NCI-H748 (cell line): ENCODE measurements at regions not wholly inside any gene's neighbourhood (a gene's known extent, or its start where the extent isn't known, plus 50 kb on each side); places are given as distances from the start of the nearest gene placed in this dataset.
A peak's percentile ranks its signal among the peaks of the same experiment; 100 is the strongest.

ENCODE experiments used
- DNase-seq: peaks from one replicate; lab custom pipeline; 2025; ENCODE audit not compliant: unreplicated experiment; lab: John Stamatoyannopoulos, UW

DNA sequence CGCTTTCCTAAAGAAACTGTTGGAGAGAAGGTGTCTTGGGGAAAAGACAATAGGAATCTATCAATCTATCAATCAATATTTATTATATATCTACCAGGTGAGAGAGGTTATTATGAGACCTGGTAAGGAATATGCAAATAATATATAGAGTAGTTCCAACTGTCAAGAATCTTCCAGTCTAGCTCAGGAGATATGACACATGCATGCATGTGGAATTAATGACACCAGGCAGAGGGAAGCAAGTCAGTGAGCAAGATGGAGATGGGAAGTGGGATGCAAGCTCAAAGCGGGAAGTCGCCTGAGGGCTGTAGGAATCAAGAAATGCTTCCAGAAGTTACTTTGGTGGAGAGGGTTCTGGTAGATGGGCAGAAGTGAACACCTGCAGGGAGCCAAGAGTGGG lies 187.4 kb upstream of the NRP1 start:
- DNase-seq = no peak

DNA sequence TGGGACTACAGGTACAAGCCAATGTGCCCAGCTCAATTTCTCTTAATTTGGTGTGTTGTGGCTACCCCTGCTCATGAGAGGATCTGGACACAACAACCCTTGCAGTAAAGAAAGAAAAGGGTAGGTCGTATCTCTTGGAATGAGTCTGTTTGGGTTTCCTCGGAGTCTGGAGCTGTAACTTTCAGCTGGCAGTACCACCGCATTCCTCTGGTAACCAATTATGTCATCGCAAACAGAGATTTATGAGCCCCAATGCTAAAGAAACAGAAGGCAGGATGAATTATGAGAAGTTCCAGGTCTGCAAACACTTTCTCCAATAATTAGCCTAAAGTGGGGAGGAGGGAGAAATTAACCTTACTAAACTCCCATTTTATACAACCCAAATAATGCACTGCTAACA lies 186.6 kb upstream of the NRP1 start:
- DNase-seq = no peak

DNA sequence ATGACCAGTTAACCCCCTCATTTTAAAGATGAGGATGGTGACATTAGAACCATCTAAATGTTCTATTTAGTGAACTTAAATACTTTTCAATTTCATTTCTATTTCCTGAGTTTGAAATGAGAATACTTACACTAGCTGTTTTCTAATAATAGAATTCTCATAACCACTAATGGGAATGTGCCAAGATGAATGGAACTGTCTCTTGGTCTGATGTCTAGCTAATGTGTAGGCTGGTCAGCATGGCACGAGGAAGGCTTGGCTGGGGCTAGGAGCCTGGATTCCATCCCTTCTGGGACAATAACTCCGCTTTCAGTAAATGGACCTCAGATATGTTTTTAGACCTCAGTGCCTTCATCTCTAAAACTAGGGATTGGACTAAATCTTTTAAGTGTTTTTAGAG lies 185.8 kb upstream of the NRP1 start:
- no peak for DNase-seq

DNA sequence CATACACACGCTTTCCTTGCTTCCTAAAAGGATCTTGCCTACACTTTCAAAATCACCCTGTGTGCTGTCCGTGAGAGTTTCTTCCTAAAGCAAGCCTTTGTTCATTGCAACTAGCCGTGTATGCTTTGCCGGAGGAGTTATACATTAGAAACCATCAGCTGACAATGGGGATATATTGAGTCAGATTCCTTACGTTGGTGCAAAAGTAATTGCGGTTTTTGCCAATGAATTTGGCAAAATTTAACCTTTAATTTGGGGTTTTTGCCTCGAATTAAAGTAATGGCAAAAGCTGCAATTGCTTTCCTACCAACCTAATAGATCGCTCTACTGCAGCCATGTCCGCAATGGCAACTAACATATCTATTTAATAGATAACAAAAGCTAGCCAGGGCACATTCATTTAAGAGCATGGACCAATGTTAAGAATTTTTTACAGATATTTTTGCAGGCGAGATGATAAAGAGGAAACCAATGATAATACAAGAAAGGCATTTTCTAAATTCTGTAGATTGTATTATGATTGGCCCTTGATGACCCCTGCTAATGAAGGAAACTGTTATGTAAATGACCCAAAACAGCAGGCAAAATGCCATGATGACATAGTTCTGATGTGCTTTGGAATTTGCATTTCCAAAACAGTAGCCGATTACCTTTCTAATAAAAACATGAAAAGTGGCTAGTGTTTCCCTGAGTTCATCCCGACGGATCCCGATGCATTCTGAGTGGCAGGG lies 184.8 kb upstream of the NRP1 start:
- DNase-seq = no peak

DNA sequence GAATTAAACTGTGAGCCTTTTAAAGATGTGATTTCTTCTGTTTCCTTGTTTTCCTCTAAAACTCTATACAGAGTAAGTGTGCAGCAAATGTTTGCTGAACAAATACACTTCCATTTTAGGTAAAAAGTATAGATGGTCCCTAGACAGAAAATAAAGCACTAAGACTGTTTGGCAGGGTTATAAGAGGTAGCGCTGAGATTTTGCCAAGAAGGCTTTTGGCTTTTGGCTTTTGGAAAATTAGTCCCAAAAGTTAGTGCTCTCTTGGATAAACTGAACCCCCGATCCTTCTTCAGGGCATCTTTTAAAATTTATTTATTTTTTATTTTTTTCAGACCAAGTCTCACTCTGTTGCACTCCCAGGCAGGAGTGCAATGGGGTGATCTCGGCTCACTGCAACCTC lies 175.7 kb upstream of the NRP1 start:
- no peak for DNase-seq

DNA sequence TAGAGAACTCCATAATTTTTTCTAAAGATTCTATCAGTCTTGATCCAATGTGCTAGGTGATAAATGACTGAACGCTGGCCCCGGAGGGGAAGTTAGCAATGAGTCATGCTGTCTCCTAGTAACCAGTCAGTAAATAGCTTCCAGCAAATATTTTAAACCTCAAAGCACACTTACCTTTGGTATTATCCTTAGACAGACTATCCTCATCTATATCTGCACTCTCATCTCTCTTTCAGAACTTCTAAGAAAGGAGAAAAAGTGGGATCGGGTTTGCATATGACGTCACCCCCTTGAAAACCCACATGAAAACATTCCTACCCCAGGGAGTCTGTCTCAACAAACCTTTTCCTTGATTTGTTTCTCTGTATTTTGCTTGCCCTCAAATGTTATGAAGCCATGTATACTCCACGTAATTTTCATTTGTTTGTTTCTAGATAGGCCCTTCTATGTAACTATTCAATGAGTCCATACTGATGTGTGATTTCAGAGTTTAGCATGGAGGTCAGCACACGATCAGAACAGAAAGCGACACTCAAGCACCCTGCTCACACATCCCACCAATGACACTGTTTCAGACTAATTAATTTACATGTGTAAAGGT lies 174.9 kb upstream of the NRP1 start:
- peak; percentile 82 for DNase-seq

DNA sequence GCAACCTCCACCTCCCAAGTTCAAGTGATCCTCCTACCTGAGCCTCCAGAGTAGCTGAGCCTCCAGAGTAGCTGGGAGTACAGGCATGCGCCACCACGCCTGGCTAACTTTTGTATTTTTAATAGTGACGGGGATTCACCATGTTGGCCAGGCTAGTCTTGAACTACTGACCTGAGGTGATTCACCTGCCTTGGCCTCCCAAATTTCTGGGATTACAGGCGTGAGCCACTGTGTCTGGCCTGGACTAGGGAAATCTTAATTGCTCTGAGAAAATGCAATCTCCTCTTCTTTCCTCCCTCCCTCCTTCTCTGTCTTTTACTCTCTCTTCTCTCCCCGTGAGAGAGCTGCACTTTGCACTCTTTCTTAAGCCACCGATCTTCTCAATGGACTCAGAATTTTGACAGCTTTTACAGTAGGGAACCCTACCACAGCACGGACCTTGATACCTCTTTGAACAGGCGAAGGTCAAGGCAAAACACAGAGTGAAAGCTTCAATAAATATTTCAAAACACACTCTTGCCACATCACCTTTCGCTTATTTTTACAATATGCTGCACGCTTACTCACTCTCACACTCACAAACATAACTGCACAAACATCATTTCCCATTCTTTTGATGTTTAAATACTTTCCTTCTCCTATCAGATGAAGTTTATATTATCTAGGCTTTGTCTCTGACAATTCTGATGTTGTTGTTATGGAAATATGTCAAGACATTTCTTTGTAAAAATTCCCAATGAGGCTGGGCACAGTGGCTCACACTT lies 173.4 kb upstream of the NRP1 start:
- DNase-seq = no peak

DNA sequence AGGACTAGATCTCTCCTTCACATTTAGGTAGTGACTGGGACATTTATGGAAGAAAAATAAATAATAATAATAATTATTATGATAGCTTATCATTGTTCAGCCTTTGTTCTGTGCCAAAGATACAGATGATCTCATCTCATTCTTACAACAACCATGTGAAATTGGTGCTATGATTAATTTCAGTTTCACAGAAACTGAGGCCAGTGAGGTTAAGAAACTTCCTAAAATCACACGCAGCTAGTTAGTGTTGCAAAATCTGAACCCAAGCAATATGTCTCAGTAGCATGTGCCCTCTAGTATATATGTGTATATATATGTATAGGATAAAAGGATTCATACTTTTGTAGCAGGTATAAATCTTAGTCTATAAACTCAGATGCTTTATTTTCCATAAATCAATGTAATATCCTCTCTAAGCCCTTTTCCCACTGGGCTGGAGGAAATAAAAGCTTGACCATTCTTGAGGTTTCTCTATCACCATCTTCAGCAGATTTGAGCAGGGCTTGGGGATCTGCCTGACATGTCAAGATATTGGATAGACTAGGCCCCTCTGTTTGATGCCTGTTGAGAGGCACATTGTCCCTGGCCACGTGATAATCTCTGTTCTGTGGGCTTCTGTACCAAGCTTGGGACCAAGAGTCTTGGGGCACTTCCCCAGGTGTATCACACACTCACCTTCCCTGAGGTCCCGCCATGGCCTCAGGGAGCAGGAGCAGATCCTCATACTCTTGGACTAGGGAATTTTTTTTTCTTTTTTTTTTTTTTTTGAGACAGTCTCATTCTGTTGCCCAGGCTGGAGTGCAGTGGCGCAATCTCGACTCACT lies 172.6 kb upstream of the NRP1 start:
- DNase-seq = no peak

DNA sequence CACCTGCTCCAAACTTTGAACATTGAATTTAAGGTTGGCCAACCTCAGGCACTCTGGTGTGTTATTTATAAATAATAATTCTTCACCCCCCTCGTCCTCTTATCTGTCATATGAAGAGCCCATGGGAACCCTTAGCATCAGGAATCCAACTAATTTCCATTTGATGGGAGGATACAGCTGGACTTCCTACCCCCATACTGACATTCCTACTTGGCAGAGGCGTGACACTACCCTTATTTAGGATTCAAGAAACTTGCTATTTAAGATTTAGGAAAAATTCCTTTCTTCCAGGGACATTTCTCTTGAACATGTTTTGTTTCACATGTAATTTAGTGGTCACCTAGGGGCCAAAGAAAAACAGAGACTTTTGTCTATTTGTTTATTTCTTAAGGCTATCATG lies 171.9 kb upstream of the NRP1 start:
- DNase-seq = no peak

DNA sequence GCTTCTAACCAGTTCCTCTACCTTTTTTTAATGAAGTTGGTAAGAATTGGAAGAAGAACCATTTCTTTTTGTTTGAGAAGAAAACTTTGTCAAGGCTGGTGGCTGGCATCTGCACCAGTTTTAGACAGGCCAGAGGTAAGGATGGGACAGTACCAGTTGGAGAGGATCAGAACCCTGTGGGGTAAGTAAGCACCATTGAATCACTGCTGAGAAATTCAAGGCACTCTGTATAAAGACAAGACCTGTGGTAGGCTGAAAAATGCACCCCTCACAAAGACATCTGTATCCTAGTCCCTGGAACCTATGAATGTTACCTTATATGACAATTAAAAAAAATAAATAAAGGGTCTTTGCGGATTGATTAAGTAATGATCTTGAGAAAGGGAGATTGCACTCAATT lies 166.7 kb upstream of the NRP1 start:
- no peak for DNase-seq

DNA sequence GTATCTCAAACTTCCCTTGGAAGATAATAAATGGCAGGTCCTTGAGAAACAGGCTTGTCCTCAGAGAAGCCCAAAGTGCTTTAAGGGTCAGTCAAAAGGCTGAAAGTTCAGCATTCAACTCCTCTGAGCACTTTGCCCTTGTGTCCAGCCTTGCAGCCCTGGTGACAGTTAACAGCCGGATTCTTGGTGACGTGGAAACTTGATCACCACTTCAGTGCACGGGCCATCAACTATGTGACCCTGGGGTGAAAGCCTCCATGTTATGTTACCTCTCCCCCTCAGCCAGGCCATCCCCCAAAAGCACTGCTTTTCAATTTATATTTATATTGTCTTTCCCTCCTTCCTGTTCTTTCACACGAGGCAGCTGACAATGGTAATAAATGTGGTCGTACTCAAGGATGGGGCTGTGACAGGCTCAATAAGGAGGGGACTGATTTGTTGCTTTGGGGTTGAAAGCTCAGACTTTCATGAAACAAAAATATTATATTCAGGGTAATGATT lies 164.0 kb upstream of the NRP1 start:
- no peak for DNase-seq

DNA sequence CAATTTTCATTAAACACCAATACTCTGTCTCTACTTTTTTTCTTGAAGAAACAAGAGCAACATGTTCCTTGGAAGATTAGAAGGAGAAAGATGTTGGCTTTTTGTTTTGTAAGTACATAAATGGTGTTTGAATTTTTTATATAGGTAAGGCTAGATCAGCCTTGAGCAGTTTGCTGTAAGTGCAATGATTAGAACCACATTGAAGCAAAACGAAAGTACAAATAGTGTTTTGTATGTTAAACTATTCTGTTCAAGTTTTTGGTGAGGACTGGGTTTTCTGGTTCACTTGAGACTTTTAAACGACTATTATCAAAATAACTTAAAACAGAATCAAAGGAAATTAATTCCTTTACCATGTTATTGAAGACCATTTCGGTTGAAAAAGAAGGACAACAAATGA lies 162.9 kb upstream of the NRP1 start:
- no peak for DNase-seq

DNA sequence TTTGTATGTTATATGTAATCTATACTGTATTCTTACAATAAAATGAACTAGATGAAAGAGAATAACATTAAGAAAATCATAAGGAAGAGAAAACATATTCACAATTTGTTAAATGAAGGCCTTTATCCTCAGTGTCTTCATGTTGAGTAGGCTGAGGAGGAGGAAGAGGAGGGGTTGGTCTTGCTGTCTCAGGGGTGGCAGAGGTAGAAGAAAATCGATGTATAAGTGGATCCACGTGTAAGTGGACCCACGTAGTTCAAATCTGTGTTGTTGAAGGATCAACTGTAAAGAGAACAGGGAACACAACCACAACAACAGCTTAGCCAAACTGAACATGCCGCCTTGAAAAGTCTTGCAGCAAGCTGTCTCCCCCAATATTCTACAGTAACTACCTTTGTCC lies 161.6 kb upstream of the NRP1 start:
- DNase-seq = no peak

DNA sequence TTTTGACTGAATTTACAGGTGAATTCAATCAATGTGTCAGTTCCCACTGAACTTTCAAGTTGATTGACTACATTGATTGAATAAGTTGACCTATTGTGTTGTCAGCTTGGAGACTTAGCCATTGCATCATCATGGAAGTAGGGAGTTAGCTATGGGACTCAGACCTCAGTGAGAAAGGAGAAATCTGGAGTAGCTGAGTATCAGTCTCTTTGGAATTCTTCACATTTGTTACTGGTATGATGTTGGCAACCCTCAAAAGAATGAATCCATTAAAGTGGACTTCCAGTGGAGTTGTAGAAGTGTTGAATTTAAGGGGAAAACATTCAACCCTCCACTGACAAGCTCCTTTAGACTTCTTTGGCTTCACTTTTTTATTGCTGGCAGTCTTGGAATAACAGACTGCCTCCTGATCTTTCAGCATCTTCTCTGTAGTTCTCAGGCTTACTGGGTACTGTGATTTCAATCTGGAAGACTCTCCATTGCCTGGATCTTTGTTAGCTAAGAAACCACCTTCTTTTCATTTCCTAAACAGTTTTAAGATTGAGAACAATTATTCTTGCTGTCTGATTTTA lies 160.3 kb upstream of the NRP1 start:
- DNase-seq = no peak

DNA sequence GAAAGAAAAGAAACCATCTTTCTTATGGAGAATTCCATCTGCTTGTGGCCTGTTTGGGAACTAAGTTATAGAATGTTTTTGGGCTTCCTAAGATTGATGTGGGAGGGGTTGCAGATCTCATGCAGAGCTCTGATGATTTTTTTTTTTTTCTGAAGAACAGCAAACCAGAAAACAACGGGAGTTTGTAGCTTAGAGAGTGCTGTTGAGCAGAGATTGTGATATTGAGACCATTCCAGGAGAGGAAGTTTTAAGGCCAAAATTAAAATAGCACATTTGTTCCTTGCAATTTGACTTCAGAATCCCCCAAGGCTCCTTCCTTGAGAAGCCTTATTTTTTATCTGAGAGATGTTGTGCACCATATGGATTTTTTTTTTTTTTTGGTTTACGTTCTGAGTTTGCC lies 159.5 kb upstream of the NRP1 start:
- no peak for DNase-seq

DNA sequence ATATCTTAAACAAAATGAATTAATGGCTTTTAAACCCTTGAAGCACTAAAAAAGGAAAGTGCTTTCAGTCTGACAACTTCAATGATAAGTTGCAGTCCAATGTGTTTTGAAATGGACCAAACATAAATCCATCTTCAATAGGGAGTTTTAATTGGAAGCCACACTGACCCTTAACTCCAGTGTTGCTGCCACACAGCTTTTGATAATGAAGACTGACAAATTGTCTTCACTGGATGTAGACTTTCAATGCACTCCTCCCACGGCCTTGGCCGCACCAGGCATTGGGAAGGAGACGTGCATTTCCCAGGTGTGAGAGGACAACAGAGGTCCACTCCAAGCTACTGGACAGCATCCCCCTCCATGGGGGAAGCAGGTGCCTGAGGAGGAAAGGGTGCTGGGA lies 159.0 kb upstream of the NRP1 start:
- no peak for DNase-seq

DNA sequence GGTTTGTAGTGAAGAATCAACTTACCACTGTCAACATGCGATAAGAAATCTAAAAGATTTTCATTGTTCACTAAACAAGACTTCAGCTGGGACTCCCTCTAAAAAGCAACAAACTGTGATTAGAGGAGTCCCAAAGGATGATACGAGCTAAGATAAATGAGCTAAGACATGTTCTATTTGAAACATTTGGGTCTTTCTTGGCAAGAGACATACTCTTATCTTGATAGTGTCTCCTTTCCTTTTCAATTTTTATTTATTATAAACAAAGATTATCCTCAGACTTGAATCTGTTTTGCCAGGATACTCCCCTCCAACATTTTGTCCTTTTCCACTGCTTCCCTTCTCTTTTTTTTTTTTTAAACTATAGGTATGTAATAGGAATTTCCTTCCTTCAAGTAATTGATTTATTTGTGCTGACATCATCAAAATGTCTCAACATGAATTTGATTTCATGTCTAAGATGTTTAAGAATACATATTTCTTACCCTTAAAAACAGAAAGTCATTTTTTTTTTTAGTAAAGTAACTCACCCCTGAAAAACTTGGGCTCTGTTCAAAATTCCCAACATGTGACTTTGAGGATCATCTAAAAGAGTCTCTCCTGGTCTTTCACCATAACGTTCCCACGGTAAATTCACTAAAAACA lies 158.4 kb upstream of the NRP1 start:
- no peak for DNase-seq

DNA sequence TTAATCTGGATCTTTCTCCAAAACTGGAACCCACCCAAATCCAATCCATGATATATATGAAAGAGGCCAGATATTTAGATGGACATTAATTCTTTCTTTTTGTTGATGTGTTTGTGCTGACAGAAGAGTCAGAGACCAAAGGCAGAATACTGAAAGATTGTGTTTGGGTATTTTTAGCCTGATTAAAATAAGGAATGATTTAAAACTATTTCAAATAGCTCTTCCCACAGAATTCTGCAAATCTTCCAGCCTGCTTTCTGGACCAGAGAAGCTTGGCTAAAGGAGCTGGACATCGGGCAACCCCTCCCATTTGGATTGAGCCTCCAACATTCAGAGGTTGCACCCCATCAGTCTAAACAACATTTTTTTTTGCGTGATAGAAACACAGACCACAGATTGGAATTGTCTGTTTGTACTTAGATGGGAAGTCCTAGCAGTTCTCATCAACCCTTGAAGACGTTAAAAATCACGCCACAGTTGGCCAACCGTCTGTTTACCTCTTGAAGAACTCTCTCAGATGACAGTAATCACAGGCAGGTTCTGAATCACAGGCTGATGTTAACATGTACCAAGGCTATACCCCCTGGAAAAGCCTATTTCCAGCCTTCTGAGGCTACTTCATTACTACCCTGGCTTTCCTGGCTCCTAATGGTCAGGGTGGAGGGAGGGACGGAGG lies 155.2 kb upstream of the NRP1 start:
- no peak for DNase-seq

DNA sequence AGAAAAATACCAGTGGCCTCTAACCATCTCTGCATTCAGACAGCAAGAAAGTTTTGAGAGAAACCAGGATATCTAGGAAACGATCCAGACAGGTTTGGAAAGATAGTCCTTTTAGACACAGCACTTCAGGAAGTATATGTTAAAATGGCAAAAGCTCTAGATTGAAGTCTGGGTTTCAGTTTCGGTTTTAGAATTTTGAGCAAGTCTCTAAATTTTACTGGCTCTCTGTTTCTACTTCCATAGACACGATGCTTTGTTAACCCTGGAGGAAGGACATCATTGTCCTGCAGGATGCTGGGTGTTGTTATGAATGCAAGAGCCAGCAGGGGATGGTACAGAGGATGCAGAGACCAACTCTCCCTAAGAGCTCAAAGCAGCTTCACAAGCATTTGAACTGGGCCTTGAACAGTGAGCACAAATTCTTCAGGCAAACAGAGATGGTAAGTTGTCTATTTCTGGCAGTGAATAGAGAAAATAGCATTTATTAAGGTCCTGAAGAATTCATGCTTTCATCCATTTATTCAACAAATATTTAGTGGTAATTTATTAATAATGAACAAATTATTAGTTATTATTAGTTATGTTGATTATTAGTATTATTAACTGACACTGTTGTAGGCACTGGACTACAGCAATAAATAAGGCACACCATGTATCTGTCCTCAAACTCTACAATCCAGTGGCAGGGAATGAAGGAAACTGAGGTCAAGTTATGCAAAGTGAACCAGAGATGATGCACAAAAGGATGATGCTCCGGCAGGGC lies 152.7 kb upstream of the NRP1 start:
- DNase-seq = no peak
